H1 (cell line): ENCODE measurements at regions not wholly inside any gene's neighbourhood (a gene's known extent, or its start where the extent isn't known, plus 50 kb on each side); places are given as distances from the start of the nearest gene placed in this dataset.

Experiments used
- BACH1 ChIP-seq: IDR thresholded peaks from 2 replicates; pipeline ENCODE4 v1.6.1; 2012; ENCODE audit warnings: low read length, improper control_type of control experiment
- EP300 ChIP-seq, 2 experiments: IDR thresholded peaks; 1 replicate in 1 of 2; 2 replicates in 1 of 2; pipeline ENCODE4 v1.6.1; 2011 to 2012; ENCODE audit warnings: low read depth in 2 of 2, low read length in 2 of 2, mild to moderate bottlenecking in 2 of 2, borderline replicate concordance in 1 of 2, inconsistent platforms in 1 of 2, moderate library complexity in 1 of 2
- NRF1 ChIP-seq: IDR thresholded peaks from 2 replicates; pipeline ENCODE4 v1.6.1; 2011; ENCODE audit warnings: mild to moderate bottlenecking, low read depth, low read length, improper control_type of control experiment
- RAD21 ChIP-seq, 2 experiments: IDR thresholded peaks in 1 of 2; conservative IDR thresholded peaks in 1 of 2; 2 replicates each; pipeline ENCODE4 v1.6.1; 2011; ENCODE audit warnings: low read depth in 2 of 2, low read length in 2 of 2, improper control_type of control experiment in 1 of 2, inconsistent platforms in 1 of 2, mild to moderate bottlenecking in 1 of 2, moderate library complexity in 1 of 2
- TF ChIP-seq, protein P1 (sequence below), 3 experiments: IDR thresholded peaks; 1 replicate in 2 of 3; 2 replicates in 1 of 3; pipeline versions ENCODE4 v1.5.1 to v1.6.1; 2011; ENCODE audit warnings: low read length in 3 of 3, mild to moderate bottlenecking in 3 of 3, inconsistent platforms in 2 of 3, low read depth in 1 of 3, moderate library complexity in 1 of 3; ENCODE audit not compliant: insufficient read depth in 1 of 3; ENCODE audit errors: control extremely low read depth in 1 of 3

DNA sequence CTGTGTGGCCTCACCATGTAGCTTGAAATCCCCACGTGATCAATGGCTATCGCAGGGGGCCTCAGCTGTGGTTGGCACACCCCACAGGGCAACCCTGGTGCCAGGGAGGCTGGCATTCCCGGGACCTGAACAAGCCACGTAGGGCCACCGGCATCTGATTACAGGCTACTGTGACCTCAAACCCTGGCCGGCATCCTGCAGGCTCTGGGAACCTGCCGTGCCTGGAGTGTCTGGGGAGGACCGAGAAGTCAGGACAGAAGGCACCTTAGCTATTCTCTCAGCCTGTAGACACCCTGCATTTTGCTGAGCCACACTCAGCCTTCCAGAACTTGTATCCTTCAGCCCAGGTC is 213.0 kb downstream of the GLI2 start:
- TF ChIP-seq RAD21 (IDR thresholded peaks at IDR 0.05 in 1 of 2, conservative IDR thresholded peaks at IDR 0.05 in 1 of 2; ENCODE audit: low read depth in 2 of 2, low read length in 2 of 2) (no peak), EP300 (IDR thresholded peaks at IDR 0.05; ENCODE audit: borderline replicate concordance in 1 of 2, low read depth in 2 of 2, low read length in 2 of 2) (no peak), BACH1 (no peak), NRF1 (no peak)
- TF ChIP-seq, protein P1, sequence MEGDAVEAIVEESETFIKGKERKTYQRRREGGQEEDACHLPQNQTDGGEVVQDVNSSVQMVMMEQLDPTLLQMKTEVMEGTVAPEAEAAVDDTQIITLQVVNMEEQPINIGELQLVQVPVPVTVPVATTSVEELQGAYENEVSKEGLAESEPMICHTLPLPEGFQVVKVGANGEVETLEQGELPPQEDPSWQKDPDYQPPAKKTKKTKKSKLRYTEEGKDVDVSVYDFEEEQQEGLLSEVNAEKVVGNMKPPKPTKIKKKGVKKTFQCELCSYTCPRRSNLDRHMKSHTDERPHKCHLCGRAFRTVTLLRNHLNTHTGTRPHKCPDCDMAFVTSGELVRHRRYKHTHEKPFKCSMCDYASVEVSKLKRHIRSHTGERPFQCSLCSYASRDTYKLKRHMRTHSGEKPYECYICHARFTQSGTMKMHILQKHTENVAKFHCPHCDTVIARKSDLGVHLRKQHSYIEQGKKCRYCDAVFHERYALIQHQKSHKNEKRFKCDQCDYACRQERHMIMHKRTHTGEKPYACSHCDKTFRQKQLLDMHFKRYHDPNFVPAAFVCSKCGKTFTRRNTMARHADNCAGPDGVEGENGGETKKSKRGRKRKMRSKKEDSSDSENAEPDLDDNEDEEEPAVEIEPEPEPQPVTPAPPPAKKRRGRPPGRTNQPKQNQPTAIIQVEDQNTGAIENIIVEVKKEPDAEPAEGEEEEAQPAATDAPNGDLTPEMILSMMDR (IDR thresholded peaks at IDR 0.05; ENCODE audit: control extremely low read depth in 1 of 3, insufficient read depth in 1 of 3, low read depth in 1 of 3, low read length in 3 of 3): no peak
